H1 (cell line): ENCODE measurements at regions not wholly inside any gene's neighbourhood (a gene's known extent, or its start where the extent isn't known, plus 50 kb on each side); places are given as distances from the start of the nearest gene placed in this dataset.

Source experiments
- CTCF ChIA-PET: fragments of 300-600 bp; sonication (Branson Sonifier 250); formaldehyde crosslinking; loops from one replicate; lab custom pipeline; 2021; ENCODE audit not compliant: partially characterized antibody; lab: Charles Lee
- POLR2A ChIA-PET: fragments of 300-600 bp; sonication (Branson Sonifier 250); formaldehyde crosslinking; loops from one replicate; lab custom pipeline; 2021; ENCODE audit warnings: inconsistent platforms; ENCODE audit not compliant: partially characterized antibody; lab: Charles Lee
- DNase-seq, 2 experiments: peaks; one replicate each; pipeline versions ENCODE4 v3.0.0 to v3.0.0-alpha.2; 2010 to 2022; ENCODE audit warnings: low spot score in 2 of 2, low read depth in 1 of 2, mixed read lengths in 1 of 2
- FAIRE-seq: peaks from 2 replicates; lab custom pipeline; 2011; peaks lifted over from hg19 to GRCh38; lab: Jason Lieb, UNC
- H2AFZ ChIP-seq: 2 replicates; pipeline ENCODE4 v1.8.1; 2012; ENCODE audit warnings: low read length, inconsistent platforms
- H2AK5ac ChIP-seq: 2 replicates; pipeline ENCODE4 v1.6.1; 2013; ENCODE audit warnings: low read depth, low read length
- H2BK120ac ChIP-seq: replicated peaks from 2 replicates; pipeline ENCODE3; 2013; ENCODE audit warnings: low read depth, low read length, inconsistent platforms
- H2BK12ac ChIP-seq: 2 replicates; pipeline ENCODE4 v1.6.1; 2013; ENCODE audit warnings: low read depth, low read length
- H2BK15ac ChIP-seq: 2 replicates; pipeline ENCODE4 v1.6.1; 2013; ENCODE audit warnings: low read length
- H2BK20ac ChIP-seq: 2 replicates; pipeline ENCODE4 v1.6.1; 2013; ENCODE audit warnings: low read length
- H2BK5ac ChIP-seq: 2 replicates; pipeline ENCODE4 v1.6.1; 2013; ENCODE audit warnings: low read depth, low read length
- H3K14ac ChIP-seq: 2 replicates; pipeline ENCODE4 v1.6.1; 2013; ENCODE audit warnings: inconsistent platforms; ENCODE audit not compliant: insufficient read length
- H3K18ac ChIP-seq: 2 replicates; pipeline ENCODE4 v1.6.1; 2013; ENCODE audit warnings: low read length; ENCODE audit errors: extremely low read depth
- H3K23ac ChIP-seq: 2 replicates; pipeline ENCODE4 v1.6.1; 2013; ENCODE audit warnings: inconsistent platforms; ENCODE audit not compliant: insufficient read length
- H3K23me2 ChIP-seq: 2 replicates; pipeline ENCODE4 v1.6.1; 2013; ENCODE audit warnings: low read depth, low read length
- H3K27ac ChIP-seq: 2 replicates; pipeline ENCODE4 v1.6.1; 2011; ENCODE audit warnings: low read depth, low read length, inconsistent platforms
- H3K27me3 ChIP-seq, 4 experiments: replicated peaks in 1 of 4; 1 replicate in 1 of 4; 2 replicates in 3 of 4; pipeline versions ENCODE4 v1.6.1 to v1.8.1; 2011 to 2013; ENCODE audit warnings: low read length in 3 of 4, mild to moderate bottlenecking in 3 of 4, inconsistent platforms in 2 of 4, mixed read lengths in 2 of 4, moderate library complexity in 1 of 4; ENCODE audit not compliant: control insufficient read depth in 3 of 4, insufficient read depth in 3 of 4; ENCODE audit errors: extremely low read depth in 1 of 4
- H3K36me3 ChIP-seq, 4 experiments: 2 replicates each; pipeline versions ENCODE4 v1.6.1 to v1.8.1; 2011 to 2013; ENCODE audit warnings: mild to moderate bottlenecking in 4 of 4, low read length in 3 of 4, moderate library complexity in 2 of 4, control low read depth in 1 of 4, inconsistent platforms in 1 of 4; ENCODE audit not compliant: insufficient read depth in 4 of 4, control insufficient read depth in 2 of 4
- H3K4ac ChIP-seq: replicated peaks from 2 replicates; pipeline ENCODE3; 2013; ENCODE audit warnings: low read length, low read depth, mixed read lengths, inconsistent platforms; ENCODE audit not compliant: insufficient read length
- H3K4me1 ChIP-seq, 4 experiments: replicated peaks in 1 of 4; 1 replicate in 1 of 4; 2 replicates in 3 of 4; pipeline versions ENCODE4 v1.6.1 to v1.8.1; 2011 to 2013; ENCODE audit warnings: low read length in 3 of 4, inconsistent platforms in 2 of 4, mixed read lengths in 1 of 4; ENCODE audit not compliant: insufficient read depth in 4 of 4, control insufficient read depth in 3 of 4
- H3K4me2 ChIP-seq, 2 experiments: 2 replicates each; pipeline versions ENCODE4 v1.6.1 to v1.8.1; 2011 to 2013; ENCODE audit warnings: low read depth in 2 of 2, low read length in 2 of 2, control low read depth in 1 of 2, inconsistent platforms in 1 of 2, mild to moderate bottlenecking in 1 of 2; ENCODE audit not compliant: insufficient read depth in 1 of 2
- H3K4me3 ChIP-seq, 4 experiments: fragments of 200-600, 300-600 bp in 1 of 4; sonication (generic), shearing (Covaris generic), sonication (Bioruptor Twin) in 1 of 4; 2 replicates each; pipeline versions ENCODE4 v1.5.1 to v1.8.1; 2011 to 2016; ENCODE audit warnings: low read length in 4 of 4, low read depth in 3 of 4, control low read depth in 2 of 4, inconsistent platforms in 2 of 4, mild to moderate bottlenecking in 2 of 4, mixed read lengths in 1 of 4, moderate library complexity in 1 of 4; ENCODE audit not compliant: insufficient read depth in 2 of 4; ENCODE audit errors: extremely low read depth in 1 of 4
- H3K56ac ChIP-seq: replicated peaks from 2 replicates; pipeline ENCODE3; 2013; ENCODE audit warnings: low read depth, mild to moderate bottlenecking, mixed read lengths, low read length, inconsistent platforms; ENCODE audit not compliant: insufficient read length
- H3K79me1 ChIP-seq: 2 replicates; pipeline ENCODE4 v1.6.1; 2013; ENCODE audit warnings: low read depth, low read length, control low read depth
- H3K79me2 ChIP-seq, 2 experiments: 2 replicates each; pipeline versions ENCODE4 v1.6.1 to v1.8.1; 2012 to 2013; ENCODE audit warnings: low read length in 2 of 2, mild to moderate bottlenecking in 2 of 2, inconsistent platforms in 1 of 2; ENCODE audit not compliant: insufficient read depth in 2 of 2, control insufficient read depth in 1 of 2
- H3K9ac ChIP-seq, 4 experiments: replicated peaks in 1 of 4; 1 replicate in 1 of 4; 2 replicates in 3 of 4; pipeline versions ENCODE4 v1.6.1 to v1.8.1; 2011 to 2013; ENCODE audit warnings: low read depth in 3 of 4, low read length in 3 of 4, control low read depth in 2 of 4, mild to moderate bottlenecking in 2 of 4, moderate library complexity in 2 of 4, inconsistent platforms in 1 of 4; ENCODE audit errors: extremely low read depth in 1 of 4
- H3K9me3 ChIP-seq, 2 experiments: 2 replicates each; pipeline versions ENCODE4 v1.6.1 to v1.8.1; 2012 to 2013; ENCODE audit warnings: mild to moderate bottlenecking in 2 of 2, moderate library complexity in 2 of 2, control low read depth in 1 of 2, inconsistent platforms in 1 of 2, low read depth in 1 of 2, low read length in 1 of 2, mixed read lengths in 1 of 2; ENCODE audit not compliant: insufficient read depth in 2 of 2
- H4K20me1 ChIP-seq, 2 experiments: replicated peaks in 1 of 2; 2 replicates each; pipeline versions ENCODE3 to v1.8.1; 2011 to 2013; ENCODE audit warnings: inconsistent platforms in 2 of 2, low read length in 2 of 2, mild to moderate bottlenecking in 1 of 2; ENCODE audit not compliant: insufficient read depth in 2 of 2, control insufficient read depth in 1 of 2
- H4K5ac ChIP-seq: 2 replicates; pipeline ENCODE4 v1.6.1; 2013; ENCODE audit warnings: low read length, low read depth, mixed read lengths, inconsistent platforms; ENCODE audit not compliant: insufficient read length
- H4K8ac ChIP-seq: 2 replicates; pipeline ENCODE4 v1.8.0; 2013; ENCODE audit warnings: mild to moderate bottlenecking, moderate library complexity, low read length, inconsistent platforms; ENCODE audit not compliant: insufficient read depth; ENCODE audit errors: extremely low read depth
- H4K91ac ChIP-seq: replicated peaks from 2 replicates; pipeline ENCODE3; 2013; ENCODE audit warnings: low read length, mixed read lengths, inconsistent platforms; ENCODE audit not compliant: insufficient read length
- PHF8 ChIP-seq: fragments of 200-600 bp; sonication (generic); conservative IDR thresholded peaks from 2 replicates; pipeline ENCODE4 v1.7.1; 2012; ENCODE audit warnings: low read depth, mild to moderate bottlenecking, inconsistent platforms, low read length, moderate library complexity
- SIRT6 ChIP-seq: IDR thresholded peaks from one replicate; pipeline ENCODE4 v1.7.1; 2012; ENCODE audit warnings: low read length, inconsistent platforms
- WGBS, 2 experiments: shearing (Covaris generic) in 1 of 2; methylation state at CpG; one replicate each; pipeline versions ENCODE4 v1.1.6 to v1.1.7; 2013 to 2015; ENCODE audit warnings: low lambda C conversion rate in 2 of 2, mixed read lengths in 2 of 2, inconsistent platforms in 1 of 2, low coverage in 1 of 2, missing lambda C conversion rate in 1 of 2; ENCODE audit not compliant: insufficient replicate concordance in 2 of 2, insufficient coverage in 1 of 2, insufficient read length in 1 of 2; ENCODE audit errors: extremely low coverage in 1 of 2, missing lambda C conversion rate in 1 of 2; 5-methylcytosine and 5-hydroxymethylcytosine counted together

DNA sequence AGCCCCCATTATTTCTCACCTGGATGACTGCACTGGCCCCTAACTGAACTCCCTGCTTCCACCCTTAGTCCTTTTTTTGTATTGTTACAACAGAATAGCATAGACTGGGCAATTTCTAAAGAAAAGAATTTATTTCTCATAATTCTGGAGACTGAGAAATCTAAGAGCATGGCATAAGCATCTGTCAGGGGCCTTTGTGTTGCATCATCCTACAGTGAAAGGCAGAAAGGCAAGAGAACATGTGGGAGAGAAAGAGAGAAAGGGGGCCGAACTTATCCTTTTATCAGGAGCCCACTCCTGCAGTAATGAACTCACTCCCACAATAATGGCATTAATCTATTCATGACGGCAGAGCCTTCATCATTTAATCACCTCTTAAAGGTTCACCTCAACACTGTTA is 122.1 kb downstream of the EFNB1 start:
- no peak overlapping the region for H2AK5ac ChIP-seq
- no peak for FAIRE-seq
- CTCF ChIA-PET = no interaction called here
- no peak for TF ChIP-seq PHF8
- TF ChIP-seq SIRT6 = no peak

More for the DNA sequence above, 122.1 kb downstream of the EFNB1 start:
- Histone ChIP-seq H3K27ac (no peak overlapping the region), H2BK5ac (no peak overlapping the region), H2BK12ac (no peak overlapping the region), H4K91ac (no peak overlapping the region), H4K8ac (no peak overlapping the region), H3K23ac (no peak overlapping the region), H3K9me3 (no peaks in the 10 kb centered on the region), H3K79me2 (no peaks in the 10 kb centered on the region), H2AFZ (no peak overlapping the region), H3K18ac (no peak overlapping the region), H3K79me1 (no peaks in the 10 kb centered on the region), H4K5ac (no peak overlapping the region), H4K20me1 (no peaks in the 10 kb centered on the region), H2BK15ac (no peak overlapping the region), H3K4me3 (no peak overlapping the region), H3K56ac (no peak overlapping the region), H3K9ac (no peak overlapping the region), H3K4me1 (no peaks in the 10 kb centered on the region), H3K27me3 (no peaks in the 10 kb centered on the region), H3K23me2 (no peaks in the 10 kb centered on the region), H2BK120ac (no peak overlapping the region), H3K4me2 (no peak overlapping the region), H3K36me3 (no peaks in the 10 kb centered on the region), H2BK20ac (no peak overlapping the region), H3K4ac (no peak overlapping the region), H3K14ac (no peak overlapping the region)
- POLR2A ChIA-PET = no interaction called here
- WGBS, 2 experiments = no CpG with 5 or more reads among the region's 2 CpGs
- DNase-seq = no peak
